ENCODE measurements at regions not wholly inside any gene's neighbourhood (a gene's known extent, or its start where the extent isn't known, plus 50 kb on each side); places are given as distances from the start of the nearest gene placed in this dataset.

DNA sequence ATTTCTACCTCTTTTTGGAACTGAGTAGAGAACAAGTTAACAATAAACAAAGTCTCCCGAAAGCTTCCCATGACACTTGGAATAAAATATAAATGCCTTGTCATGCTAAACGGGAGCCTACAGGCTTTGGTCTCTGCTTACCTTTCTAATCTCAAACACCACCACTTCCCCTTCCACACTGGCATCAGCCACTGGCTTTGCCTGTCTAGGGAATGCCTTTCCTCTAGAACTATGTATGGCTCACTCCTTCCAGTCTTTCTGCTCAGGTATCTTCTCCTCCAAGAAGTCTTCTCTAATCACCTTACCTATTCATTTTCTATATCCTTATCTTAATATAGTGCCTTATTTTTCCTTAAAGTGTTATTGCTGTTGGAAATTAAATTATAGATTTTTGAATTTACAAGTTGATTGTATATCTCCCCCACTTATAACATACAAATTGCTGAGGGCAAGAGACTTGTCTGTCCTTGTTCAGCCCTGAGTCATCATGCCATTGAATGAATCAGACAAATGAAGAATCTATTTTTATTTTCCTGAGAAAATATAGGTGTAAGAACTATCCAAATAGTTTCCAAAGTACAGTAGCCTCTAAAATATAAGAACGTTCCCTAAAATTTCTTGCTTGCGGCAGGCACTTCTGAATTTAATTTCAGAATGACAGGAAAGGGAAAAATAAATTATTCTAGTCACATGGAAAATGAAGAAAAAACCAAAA is 119.2 kb downstream of the TM2D1 start:
- TF ChIP-seq, protein P1, sequence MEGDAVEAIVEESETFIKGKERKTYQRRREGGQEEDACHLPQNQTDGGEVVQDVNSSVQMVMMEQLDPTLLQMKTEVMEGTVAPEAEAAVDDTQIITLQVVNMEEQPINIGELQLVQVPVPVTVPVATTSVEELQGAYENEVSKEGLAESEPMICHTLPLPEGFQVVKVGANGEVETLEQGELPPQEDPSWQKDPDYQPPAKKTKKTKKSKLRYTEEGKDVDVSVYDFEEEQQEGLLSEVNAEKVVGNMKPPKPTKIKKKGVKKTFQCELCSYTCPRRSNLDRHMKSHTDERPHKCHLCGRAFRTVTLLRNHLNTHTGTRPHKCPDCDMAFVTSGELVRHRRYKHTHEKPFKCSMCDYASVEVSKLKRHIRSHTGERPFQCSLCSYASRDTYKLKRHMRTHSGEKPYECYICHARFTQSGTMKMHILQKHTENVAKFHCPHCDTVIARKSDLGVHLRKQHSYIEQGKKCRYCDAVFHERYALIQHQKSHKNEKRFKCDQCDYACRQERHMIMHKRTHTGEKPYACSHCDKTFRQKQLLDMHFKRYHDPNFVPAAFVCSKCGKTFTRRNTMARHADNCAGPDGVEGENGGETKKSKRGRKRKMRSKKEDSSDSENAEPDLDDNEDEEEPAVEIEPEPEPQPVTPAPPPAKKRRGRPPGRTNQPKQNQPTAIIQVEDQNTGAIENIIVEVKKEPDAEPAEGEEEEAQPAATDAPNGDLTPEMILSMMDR (IDR thresholded peaks at IDR 0.05; ENCODE audit: insufficient read depth, low read depth, low read length) = no peak
- TF ChIP-seq EZH2 (IDR thresholded peaks at IDR 0.05; ENCODE audit: insufficient read depth, low read length) = no peak
